ENCODE measurements at regions not wholly inside any gene's neighbourhood (a gene's known extent, or its start where the extent isn't known, plus 50 kb on each side); places are given as distances from the start of the nearest gene placed in this dataset.

- TF ChIP-seq, protein P1, sequence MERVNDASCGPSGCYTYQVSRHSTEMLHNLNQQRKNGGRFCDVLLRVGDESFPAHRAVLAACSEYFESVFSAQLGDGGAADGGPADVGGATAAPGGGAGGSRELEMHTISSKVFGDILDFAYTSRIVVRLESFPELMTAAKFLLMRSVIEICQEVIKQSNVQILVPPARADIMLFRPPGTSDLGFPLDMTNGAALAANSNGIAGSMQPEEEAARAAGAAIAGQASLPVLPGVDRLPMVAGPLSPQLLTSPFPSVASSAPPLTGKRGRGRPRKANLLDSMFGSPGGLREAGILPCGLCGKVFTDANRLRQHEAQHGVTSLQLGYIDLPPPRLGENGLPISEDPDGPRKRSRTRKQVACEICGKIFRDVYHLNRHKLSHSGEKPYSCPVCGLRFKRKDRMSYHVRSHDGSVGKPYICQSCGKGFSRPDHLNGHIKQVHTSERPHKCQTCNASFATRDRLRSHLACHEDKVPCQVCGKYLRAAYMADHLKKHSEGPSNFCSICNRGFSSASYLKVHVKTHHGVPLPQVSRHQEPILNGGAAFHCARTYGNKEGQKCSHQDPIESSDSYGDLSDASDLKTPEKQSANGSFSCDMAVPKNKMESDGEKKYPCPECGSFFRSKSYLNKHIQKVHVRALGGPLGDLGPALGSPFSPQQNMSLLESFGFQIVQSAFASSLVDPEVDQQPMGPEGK (CRISPR knock-in tag; IDR thresholded peaks at IDR 0.05; ENCODE audit: borderline replicate concordance): no peak
- TF ChIP-seq ZFP3 (CRISPR knock-in tag; IDR thresholded peaks at IDR 0.05) (no peak), ZNF8 (CRISPR knock-in tag; IDR thresholded peaks at IDR 0.05) (no peak), ISL1 (CRISPR knock-in tag; IDR thresholded peaks at IDR 0.05) (no peak), RARB (CRISPR knock-in tag; IDR thresholded peaks at IDR 0.05) (no peak), TCF4 (CRISPR knock-in tag; IDR thresholded peaks at IDR 0.05; ENCODE audit: borderline replicate concordance) (no peak), CSDC2 (CRISPR knock-in tag; IDR thresholded peaks at IDR 0.05) (no peak), ZFP30 (CRISPR knock-in tag; IDR thresholded peaks at IDR 0.05) (no peak), GLIS3 (CRISPR knock-in tag; IDR thresholded peaks at IDR 0.05) (no peak), ZC3H10 (CRISPR knock-in tag; IDR thresholded peaks at IDR 0.05) (no peak)
- TF ChIP-seq, protein P2, sequence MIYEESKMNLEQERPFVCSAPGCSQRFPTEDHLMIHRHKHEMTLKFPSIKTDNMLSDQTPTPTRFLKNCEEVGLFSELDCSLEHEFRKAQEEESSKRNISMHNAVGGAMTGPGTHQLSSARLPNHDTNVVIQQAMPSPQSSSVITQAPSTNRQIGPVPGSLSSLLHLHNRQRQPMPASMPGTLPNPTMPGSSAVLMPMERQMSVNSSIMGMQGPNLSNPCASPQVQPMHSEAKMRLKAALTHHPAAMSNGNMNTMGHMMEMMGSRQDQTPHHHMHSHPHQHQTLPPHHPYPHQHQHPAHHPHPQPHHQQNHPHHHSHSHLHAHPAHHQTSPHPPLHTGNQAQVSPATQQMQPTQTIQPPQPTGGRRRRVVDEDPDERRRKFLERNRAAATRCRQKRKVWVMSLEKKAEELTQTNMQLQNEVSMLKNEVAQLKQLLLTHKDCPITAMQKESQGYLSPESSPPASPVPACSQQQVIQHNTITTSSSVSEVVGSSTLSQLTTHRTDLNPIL (CRISPR knock-in tag; IDR thresholded peaks at IDR 0.05; ENCODE audit: low read depth): no peak
- no peak for ATAC-seq
Measured at GRCh38 chr16:79659344-79659743, 58.8 kb upstream of the MAF start.

GRCh38 chr16:79658301-79659033 is 57.9 kb upstream of the MAF start:
- ATAC-seq: no peak
- TF ChIP-seq ISL1 (CRISPR knock-in tag; IDR thresholded peaks at IDR 0.05): no peak
- TF ChIP-seq SNAI2 (CRISPR knock-in tag; IDR thresholded peaks at IDR 0.05): no peak
- TF ChIP-seq ZC3H10 (CRISPR knock-in tag; IDR thresholded peaks at IDR 0.05): no peak
- TF ChIP-seq POU6F1 (CRISPR knock-in tag; IDR thresholded peaks at IDR 0.05; ENCODE audit: borderline replicate concordance, low read depth): no peak
- TF ChIP-seq, protein P1 (CRISPR knock-in tag; IDR thresholded peaks at IDR 0.05; ENCODE audit: borderline replicate concordance): no peak

DNA sequence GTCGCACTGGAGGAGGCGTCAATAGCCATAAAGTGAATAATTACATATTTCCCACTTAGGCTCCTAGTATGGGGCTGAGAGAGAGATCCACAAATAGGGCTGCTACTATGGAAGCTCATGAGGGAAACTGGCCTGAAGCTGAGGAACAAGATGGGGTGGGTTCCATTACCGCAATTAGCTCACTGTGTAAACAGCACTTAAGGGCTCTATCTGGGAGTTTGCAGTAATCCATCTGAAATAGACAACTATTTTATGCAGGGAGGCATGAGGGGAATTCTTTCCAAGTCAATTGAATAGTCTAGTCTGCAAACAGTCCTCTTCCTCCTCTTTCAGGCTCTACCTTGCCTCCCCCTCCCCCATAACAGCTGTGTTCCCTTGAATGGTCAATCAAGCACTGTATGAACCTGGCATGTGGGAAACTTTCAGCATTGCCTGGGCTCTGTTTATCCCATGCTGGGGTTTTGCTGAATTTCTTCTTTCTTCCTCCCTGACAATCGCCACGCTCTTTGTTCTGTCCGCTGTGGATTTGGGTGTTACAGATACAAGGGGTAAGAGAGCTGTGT is 56.1 kb upstream of the MAF start:
- no peak for ATAC-seq
- TF ChIP-seq ZFP30 (CRISPR knock-in tag; IDR thresholded peaks at IDR 0.05) (no peak), TCF4 (CRISPR knock-in tag; IDR thresholded peaks at IDR 0.05; ENCODE audit: borderline replicate concordance) (no peak), ESRRG (CRISPR knock-in tag; IDR thresholded peaks at IDR 0.05) (no peak), CSRNP3 (CRISPR knock-in tag; IDR thresholded peaks at IDR 0.05) (no peak), OSR1 (CRISPR knock-in tag; IDR thresholded peaks at IDR 0.05) (no peak), PPARA (CRISPR knock-in tag; IDR thresholded peaks at IDR 0.05; ENCODE audit: borderline replicate concordance) (no peak), ZFP3 (CRISPR knock-in tag; IDR thresholded peaks at IDR 0.05) (no peak), BACH2 (CRISPR knock-in tag; IDR thresholded peaks at IDR 0.05; ENCODE audit: borderline replicate concordance) (no peak), ZC3H10 (CRISPR knock-in tag; IDR thresholded peaks at IDR 0.05) (no peak), SNAI2 (CRISPR knock-in tag; IDR thresholded peaks at IDR 0.05) (no peak), ZNF8 (CRISPR knock-in tag; IDR thresholded peaks at IDR 0.05) (no peak)
- TF ChIP-seq, protein P2 (CRISPR knock-in tag; IDR thresholded peaks at IDR 0.05; ENCODE audit: low read depth): no peak
